GM23338 (cell line): ENCODE measurements at regions not wholly inside any gene's neighbourhood (a gene's known extent, or its start where the extent isn't known, plus 50 kb on each side); places are given as distances from the start of the nearest gene placed in this dataset.

Experiments used
- CTCF ChIP-seq, 2 experiments: fragments of 200-600 bp in 1 of 2; sonication (generic) in 1 of 2; conservative IDR thresholded peaks; 2 replicates each; pipeline versions ENCODE4 v1.5.1 to v1.6.1; 2016 to 2017; ENCODE audit warnings: antibody characterized with exemption in 2 of 2, low read depth in 2 of 2, mild to moderate bottlenecking in 2 of 2, moderate library complexity in 1 of 2
- ETS1 ChIP-seq: IDR thresholded peaks from 2 replicates; pipeline ENCODE4 v1.6.1; 2016; ENCODE audit warnings: antibody characterized with exemption
- POLR2AphosphoS5 ChIP-seq: IDR thresholded peaks from 2 replicates; pipeline ENCODE4 v1.6.1; 2016; ENCODE audit warnings: antibody characterized with exemption, low read depth

GRCh38 chr2:236738030-236738429 is 168.4 kb downstream of the ACKR3 start:
- no peak for TF ChIP-seq CTCF (conservative IDR thresholded peaks at IDR 0.05; ENCODE audit: low read depth in 2 of 2)
- no peak for TF ChIP-seq ETS1
- no peak for TF ChIP-seq POLR2AphosphoS5
